ENCODE measurements at regions not wholly inside any gene's neighbourhood (a gene's known extent, or its start where the extent isn't known, plus 50 kb on each side); places are given as distances from the start of the nearest gene placed in this dataset.
"Not testable (repeated sequence)": the region's sequence is repeated elsewhere in the genome, so short reads cannot be mapped to it uniquely, and the experiment has no call there.

DNA sequence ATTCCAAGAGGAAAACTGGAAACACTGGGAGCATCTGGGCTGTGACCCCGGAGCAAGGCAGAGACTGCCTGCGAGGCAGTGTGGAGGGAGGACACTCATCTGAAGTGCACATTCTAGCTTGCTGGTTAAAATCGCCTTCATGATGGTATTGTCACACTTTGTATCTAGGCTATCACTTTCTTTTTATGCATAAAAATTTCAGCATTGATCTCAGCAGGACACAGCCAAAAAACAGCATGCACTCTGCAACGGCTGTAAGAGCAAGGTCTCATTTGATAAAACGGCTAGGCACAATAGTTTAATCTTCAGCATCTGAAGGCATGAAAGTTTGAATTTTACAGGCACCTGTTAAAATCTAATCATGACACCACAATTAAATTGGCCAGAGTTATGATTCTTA, 110.8 kb upstream of the IRX1 start:
- no peaks in the 10 kb centered on the region for H3K27me3 ChIP-seq
- no peak overlapping the region for H3K4me3 ChIP-seq
- no peaks in the 10 kb centered on the region for H3K4me1 ChIP-seq
- intact Hi-C loops (cut with DNase I), result no loop called here
- TF ChIP-seq, protein P1, sequence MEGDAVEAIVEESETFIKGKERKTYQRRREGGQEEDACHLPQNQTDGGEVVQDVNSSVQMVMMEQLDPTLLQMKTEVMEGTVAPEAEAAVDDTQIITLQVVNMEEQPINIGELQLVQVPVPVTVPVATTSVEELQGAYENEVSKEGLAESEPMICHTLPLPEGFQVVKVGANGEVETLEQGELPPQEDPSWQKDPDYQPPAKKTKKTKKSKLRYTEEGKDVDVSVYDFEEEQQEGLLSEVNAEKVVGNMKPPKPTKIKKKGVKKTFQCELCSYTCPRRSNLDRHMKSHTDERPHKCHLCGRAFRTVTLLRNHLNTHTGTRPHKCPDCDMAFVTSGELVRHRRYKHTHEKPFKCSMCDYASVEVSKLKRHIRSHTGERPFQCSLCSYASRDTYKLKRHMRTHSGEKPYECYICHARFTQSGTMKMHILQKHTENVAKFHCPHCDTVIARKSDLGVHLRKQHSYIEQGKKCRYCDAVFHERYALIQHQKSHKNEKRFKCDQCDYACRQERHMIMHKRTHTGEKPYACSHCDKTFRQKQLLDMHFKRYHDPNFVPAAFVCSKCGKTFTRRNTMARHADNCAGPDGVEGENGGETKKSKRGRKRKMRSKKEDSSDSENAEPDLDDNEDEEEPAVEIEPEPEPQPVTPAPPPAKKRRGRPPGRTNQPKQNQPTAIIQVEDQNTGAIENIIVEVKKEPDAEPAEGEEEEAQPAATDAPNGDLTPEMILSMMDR (IDR thresholded peaks at IDR 0.05), result no peak
- DNase-seq (ENCODE audit: low spot score in 2 of 2), result no peak
- no peaks in the 10 kb centered on the region for H3K36me3 ChIP-seq
- H3K9me3 ChIP-seq, result no peaks in the 10 kb centered on the region
- H3K27ac ChIP-seq, result no peak overlapping the region

DNA sequence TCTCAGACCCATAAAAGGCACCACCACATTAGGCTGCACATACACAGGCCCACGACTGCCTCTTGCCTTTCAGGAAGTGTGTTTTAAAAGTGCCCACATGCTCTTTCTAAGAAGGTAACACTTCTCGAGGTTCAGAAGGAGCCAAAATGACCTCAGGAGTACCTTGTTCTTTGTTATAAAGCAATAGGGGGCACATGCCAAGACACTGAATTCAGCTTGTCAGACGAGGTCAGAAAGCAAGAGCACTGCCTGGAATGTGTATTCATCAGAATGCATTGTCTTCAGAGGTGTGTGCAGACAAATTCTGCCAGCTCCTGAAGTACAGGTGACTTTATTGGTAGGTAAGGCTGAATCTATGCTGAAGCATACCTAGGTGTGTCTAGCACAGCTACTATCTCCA, 114.5 kb upstream of the IRX1 start:
- Histone ChIP-seq H3K27ac (no peak overlapping the region), H3K27me3 (no peaks in the 10 kb centered on the region), H3K4me3 (no peak overlapping the region), H3K4me1 (no peaks in the 10 kb centered on the region), H3K36me3 (no peaks in the 10 kb centered on the region), H3K9me3 (no peaks in the 10 kb centered on the region)
- intact Hi-C loops (cut with DNase I), result no loop called here
- DNase-seq (ENCODE audit: low spot score in 2 of 2), result no peak
- TF ChIP-seq, protein P1 (IDR thresholded peaks at IDR 0.05), result no peak

DNA sequence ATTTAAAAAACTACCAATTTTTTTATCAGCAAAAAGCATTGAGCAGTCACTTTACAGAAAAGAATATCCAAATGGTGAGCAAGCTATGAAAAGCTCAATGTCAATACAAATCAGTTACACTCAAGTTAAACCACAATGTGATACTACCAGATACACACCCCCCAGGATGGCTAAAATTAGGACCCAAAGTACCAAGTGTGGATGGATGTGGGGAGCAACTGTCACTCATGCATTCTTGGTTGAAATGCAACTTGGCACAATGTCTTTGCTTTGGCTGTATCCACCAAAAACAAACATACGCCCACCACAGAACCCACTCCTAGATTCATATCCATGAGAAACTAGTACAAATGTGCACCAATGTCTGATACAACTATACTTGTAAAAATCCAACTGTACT, 120.0 kb upstream of the IRX1 start:
- H3K27ac ChIP-seq, result no peak overlapping the region
- H3K9me3 ChIP-seq, result no peaks in the 10 kb centered on the region
- TF ChIP-seq, protein P1 (IDR thresholded peaks at IDR 0.05), result no peak
- H3K36me3 ChIP-seq, result no peaks in the 10 kb centered on the region
- no peaks in the 10 kb centered on the region for H3K27me3 ChIP-seq
- H3K4me1 ChIP-seq, result no peaks in the 10 kb centered on the region
- intact Hi-C loops (cut with DNase I), result no loop called here
- DNase-seq (ENCODE audit: low spot score in 2 of 2), result no peak
- H3K4me3 ChIP-seq, result no peak overlapping the region

DNA sequence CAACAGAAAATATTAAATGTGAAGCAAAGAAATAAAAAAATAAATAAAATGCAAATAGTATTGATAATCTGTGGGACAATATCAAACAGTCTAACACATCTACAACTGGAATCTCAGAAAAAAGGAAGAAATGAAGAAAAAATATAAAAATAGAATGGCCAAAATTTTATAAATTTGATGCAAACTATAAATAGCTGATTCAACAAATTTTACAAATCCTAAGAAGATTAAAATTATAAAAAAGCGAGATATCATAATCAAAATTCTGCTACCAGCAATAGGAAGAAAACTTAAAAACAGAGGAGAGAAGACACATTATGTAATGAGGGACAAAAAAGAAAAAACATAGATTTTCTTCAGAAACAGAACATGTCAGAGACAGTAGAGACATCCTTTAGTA, 129.2 kb upstream of the IRX1 start:
- no peak for DNase-seq (ENCODE audit: low spot score in 2 of 2)
- no peak overlapping the region for H3K27ac ChIP-seq
- no peaks in the 10 kb centered on the region for H3K4me1 ChIP-seq
- H3K27me3 ChIP-seq, result no peaks in the 10 kb centered on the region
- H3K36me3 ChIP-seq, result no peaks in the 10 kb centered on the region
- H3K4me3 ChIP-seq, result no peak overlapping the region
- peaks cover 0 to 9% of the 10 kb centered on the region in 2 donors for H3K9me3 ChIP-seq
- TF ChIP-seq, protein P1 (IDR thresholded peaks at IDR 0.05), result no peak
- intact Hi-C loops (cut with DNase I), result no loop called here

DNA sequence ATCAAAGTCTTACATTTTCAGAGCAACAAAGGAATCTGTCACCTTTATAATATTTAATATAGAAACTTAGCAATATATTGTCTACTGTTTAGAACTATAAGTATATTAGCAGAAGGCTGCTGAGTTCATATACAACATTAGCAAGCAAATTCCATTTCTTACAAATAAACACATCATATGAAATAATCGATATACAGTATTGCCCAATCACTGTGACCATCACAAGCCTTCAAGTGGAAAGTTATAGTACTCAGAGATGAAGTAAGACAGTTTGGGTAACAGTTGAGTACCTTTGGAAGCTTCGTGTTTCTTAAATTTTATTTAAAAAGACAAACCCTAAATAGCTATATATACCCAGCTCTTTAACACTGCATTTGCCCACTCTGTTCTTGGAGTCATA, 135.2 kb upstream of the IRX1 start:
- no peaks in the 10 kb centered on the region for H3K27me3 ChIP-seq
- H3K27ac ChIP-seq, result no peak overlapping the region
- H3K36me3 ChIP-seq, result no peaks in the 10 kb centered on the region
- intact Hi-C loops (cut with DNase I), result no loop called here
- DNase-seq (ENCODE audit: low spot score in 2 of 2), result no peak
- TF ChIP-seq, protein P1 (IDR thresholded peaks at IDR 0.05), result no peak
- H3K4me1 ChIP-seq, result no peaks in the 10 kb centered on the region
- H3K4me3 ChIP-seq, result no peak overlapping the region
- H3K9me3 ChIP-seq, result no peaks in the 10 kb centered on the region

DNA sequence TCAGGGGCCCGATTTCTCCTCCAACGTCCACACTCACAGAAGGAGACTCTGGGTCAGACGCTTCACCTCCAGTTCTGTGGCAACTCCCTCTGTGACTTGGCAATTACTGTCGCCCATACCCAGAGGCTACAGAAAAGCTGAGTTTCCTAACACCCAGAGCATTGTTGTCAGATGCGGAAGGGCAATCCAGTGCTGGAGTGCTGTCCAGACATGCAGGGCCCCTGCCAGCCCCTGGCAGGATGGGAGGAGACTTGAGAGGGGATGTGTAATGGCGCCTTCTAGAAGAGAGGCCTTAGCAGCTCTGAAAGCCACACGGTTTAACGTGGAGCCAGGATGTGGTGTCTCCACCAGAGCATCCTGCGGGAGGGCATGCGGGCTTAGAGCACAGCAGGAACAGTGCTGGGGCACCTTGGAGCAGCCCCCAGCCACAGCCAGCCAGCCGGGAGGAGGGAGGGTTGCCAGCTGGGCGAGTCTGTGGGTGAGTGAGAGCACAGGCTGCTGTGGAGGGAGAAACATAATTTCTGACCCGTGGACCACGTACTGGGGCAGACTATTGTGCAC, 139.4 kb upstream of the IRX1 start:
- no peak for DNase-seq (ENCODE audit: low spot score in 2 of 2)
- H3K36me3 ChIP-seq, result no peaks in the 10 kb centered on the region
- intact Hi-C loops (cut with DNase I), result no loop called here
- H3K4me3 ChIP-seq, result no peak overlapping the region
- no peak overlapping the region for H3K27ac ChIP-seq
- H3K4me1 ChIP-seq, result no peaks in the 10 kb centered on the region
- no peaks in the 10 kb centered on the region for H3K27me3 ChIP-seq
- TF ChIP-seq, protein P1 (IDR thresholded peaks at IDR 0.05), result no peak
- H3K9me3 ChIP-seq, result no peaks in the 10 kb centered on the region

DNA sequence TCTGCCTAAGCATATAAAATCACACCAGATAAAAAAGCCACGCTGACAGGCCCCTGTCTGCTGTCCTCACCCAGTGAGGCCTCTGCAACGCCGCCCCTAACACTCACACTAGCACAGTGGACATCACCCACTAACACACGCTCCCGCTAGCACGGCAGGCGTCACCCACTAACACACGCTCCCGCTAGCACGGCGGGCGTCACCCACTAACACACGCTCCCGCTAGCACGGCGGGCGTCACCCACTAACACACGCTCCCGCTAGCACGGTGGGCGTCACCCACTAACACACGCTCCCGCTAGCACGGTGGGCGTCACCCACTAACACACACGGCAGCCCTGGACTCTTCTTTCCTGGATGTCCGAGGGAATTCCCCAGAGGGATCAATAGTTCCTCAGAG, 141.6 kb upstream of the IRX1 start:
- H3K27me3 ChIP-seq; intact Hi-C loops (cut with DNase I); H3K36me3 ChIP-seq; DNase-seq (ENCODE audit: low spot score in 2 of 2); H3K4me1 ChIP-seq; H3K4me3 ChIP-seq; H3K27ac ChIP-seq; H3K9me3 ChIP-seq: not testable (repeated sequence)

Measured in ascending aorta (tissue), 2 donors.